Ascending aorta (tissue), 2 donors: ENCODE measurements at regions not wholly inside any gene's neighbourhood (a gene's known extent, or its start where the extent isn't known, plus 50 kb on each side); places are given as distances from the start of the nearest gene placed in this dataset.

Experiments
- DNase-seq, 2 donors: peaks; one replicate each; pipeline ENCODE4 v3.0.0-alpha.2; 2019; ENCODE audit warnings: low spot score in 2 of 2
- H3K27ac ChIP-seq, 2 donors: fragments of 200-600 bp; sonication (generic); one replicate each; pipeline ENCODE4 v1.5.1; 2016 to 2017; ENCODE audit warnings: mild to moderate bottlenecking in 1 of 2
- H3K27me3 ChIP-seq: fragments of 200-600 bp; sonication (generic); one replicate; pipeline ENCODE4 v1.5.1; 2017
- H3K36me3 ChIP-seq, 2 donors: fragments of 200-600 bp; sonication (generic); one replicate each; pipeline ENCODE4 v1.5.1; 2016
- H3K4me1 ChIP-seq, 2 donors: fragments of 200-600 bp; sonication (generic); one replicate each; pipeline ENCODE4 v1.5.1; 2016 to 2017; ENCODE audit warnings: mild to moderate bottlenecking in 1 of 2
- H3K4me3 ChIP-seq, 2 donors: fragments of 200-600 bp; sonication (generic); one replicate each; pipeline ENCODE4 v1.5.1; 2016 to 2017; ENCODE audit warnings: mild to moderate bottlenecking in 1 of 2
- H3K9me3 ChIP-seq, 2 donors: fragments of 200-600 bp; sonication (generic); one replicate each; pipeline ENCODE4 v1.5.1; 2016
- intact Hi-C: fragments of 100-400 bp; cut with DNase I; formaldehyde crosslinking; loops from one replicate; pipeline ENCODE4 v1.15.1; 2023
- TF ChIP-seq, protein P1 (sequence below), 3 experiments: fragments of 200-600 bp in 2 of 3; fragments of 450-650 bp in 1 of 3; sonication (generic) in 2 of 3; IDR thresholded peaks; one replicate each; pipeline ENCODE4 v1.5.1; 2016 to 2019; ENCODE audit warnings: antibody characterized with exemption in 3 of 3, mild to moderate bottlenecking in 1 of 3, moderate library complexity in 1 of 3

DNA sequence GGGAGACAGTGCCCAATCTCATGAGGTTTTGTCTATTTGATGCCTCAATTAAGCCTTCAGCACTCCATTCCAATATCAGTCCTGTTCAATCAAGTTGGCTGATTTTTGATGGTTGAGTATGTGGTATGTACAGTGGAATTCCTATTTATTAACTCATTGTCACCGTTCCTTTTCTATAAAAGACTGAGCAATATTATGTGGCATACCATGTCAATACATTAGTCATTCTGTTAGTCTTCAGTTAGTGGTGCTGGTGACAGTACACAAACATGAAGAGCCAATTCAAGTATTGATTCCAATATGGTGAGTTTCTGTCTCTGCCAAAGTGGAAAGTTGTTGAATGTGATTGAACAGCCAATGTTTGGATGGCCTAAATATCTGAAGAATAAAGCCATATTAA is 1343.9 kb downstream of the SUCLG1 start:
- no peak for DNase-seq
- no peaks in the 10 kb centered on the region for H3K9me3 ChIP-seq
- no peak overlapping the region for H3K4me3 ChIP-seq
- TF ChIP-seq, protein P1, sequence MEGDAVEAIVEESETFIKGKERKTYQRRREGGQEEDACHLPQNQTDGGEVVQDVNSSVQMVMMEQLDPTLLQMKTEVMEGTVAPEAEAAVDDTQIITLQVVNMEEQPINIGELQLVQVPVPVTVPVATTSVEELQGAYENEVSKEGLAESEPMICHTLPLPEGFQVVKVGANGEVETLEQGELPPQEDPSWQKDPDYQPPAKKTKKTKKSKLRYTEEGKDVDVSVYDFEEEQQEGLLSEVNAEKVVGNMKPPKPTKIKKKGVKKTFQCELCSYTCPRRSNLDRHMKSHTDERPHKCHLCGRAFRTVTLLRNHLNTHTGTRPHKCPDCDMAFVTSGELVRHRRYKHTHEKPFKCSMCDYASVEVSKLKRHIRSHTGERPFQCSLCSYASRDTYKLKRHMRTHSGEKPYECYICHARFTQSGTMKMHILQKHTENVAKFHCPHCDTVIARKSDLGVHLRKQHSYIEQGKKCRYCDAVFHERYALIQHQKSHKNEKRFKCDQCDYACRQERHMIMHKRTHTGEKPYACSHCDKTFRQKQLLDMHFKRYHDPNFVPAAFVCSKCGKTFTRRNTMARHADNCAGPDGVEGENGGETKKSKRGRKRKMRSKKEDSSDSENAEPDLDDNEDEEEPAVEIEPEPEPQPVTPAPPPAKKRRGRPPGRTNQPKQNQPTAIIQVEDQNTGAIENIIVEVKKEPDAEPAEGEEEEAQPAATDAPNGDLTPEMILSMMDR (IDR thresholded peaks at IDR 0.05), result no peak
- no peaks in the 10 kb centered on the region for H3K36me3 ChIP-seq
- H3K27ac ChIP-seq, result no peak overlapping the region
- H3K27me3 ChIP-seq, result no peaks in the 10 kb centered on the region
- intact Hi-C loops, result no loop called here
- no peaks in the 10 kb centered on the region for H3K4me1 ChIP-seq

DNA sequence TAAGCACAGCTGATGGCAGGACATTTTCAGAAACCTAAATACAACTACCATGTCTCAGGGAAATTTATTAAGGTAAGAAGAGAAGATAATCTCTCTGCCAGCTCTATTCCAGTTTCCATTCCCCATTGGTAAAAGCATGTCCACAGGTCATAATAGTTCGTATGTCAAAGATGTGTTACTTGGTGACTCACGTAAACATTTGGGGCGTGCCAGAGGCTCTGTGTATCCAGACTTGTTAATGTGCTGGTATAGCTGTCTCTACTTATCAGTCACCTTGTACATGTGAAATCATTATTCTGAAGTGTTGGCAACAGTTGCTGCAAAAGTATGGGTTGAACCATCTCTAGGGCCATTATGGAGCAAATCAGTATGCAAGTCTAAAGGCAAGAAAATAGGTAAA is 1345.1 kb downstream of the SUCLG1 start:
- TF ChIP-seq, protein P1 (IDR thresholded peaks at IDR 0.05), result no peak
- intact Hi-C loops, result no loop called here
- Histone ChIP-seq H3K36me3 (no peaks in the 10 kb centered on the region), H3K9me3 (no peaks in the 10 kb centered on the region), H3K27me3 (no peaks in the 10 kb centered on the region), H3K4me1 (no peaks in the 10 kb centered on the region), H3K27ac (no peak overlapping the region), H3K4me3 (no peak overlapping the region)
- no peak for DNase-seq

DNA sequence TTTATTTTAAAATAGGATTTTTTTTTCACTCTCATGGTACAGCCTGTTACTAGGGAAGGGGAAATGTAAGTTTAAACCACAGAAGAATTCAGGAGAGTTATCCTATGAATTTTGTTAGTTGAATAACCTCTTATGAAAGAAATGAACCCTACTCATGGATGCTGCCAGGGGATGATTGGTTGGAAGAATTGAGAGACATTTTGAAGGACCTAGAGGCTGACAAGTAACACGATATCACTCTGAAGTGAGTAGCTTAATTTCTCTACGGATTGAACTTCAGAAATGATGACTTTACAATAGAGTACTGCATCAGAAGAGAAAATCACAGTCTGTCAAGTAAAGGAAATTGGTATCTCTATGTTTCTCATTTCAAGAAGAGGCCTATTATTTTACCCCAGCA is 1346.2 kb downstream of the SUCLG1 start:
- no peaks in the 10 kb centered on the region for H3K27me3 ChIP-seq
- DNase-seq, result no peak
- TF ChIP-seq, protein P1 (IDR thresholded peaks at IDR 0.05), result no peak

DNA sequence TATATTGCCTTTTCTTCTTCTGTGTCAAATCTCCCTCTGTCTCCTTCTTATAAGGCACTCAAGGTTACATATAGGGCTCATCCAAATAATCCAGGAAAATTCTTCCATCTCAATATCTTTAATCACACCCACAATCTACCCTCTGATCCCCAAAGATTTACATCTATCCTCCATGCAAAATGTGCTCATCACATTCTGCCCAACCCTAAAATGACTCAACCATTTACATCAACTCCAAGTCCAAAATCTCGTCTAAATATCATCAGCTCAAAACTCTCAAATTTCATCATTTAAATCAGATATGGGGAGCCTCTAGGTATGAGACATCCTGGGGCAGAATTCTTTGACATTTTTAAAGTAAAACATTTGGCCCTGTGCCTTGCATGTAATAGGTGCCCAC is 1349.8 kb downstream of the SUCLG1 start:
- Histone ChIP-seq H3K9me3 (no peaks in the 10 kb centered on the region), H3K27ac (no peak overlapping the region), H3K4me1 (no peaks in the 10 kb centered on the region), H3K36me3 (no peaks in the 10 kb centered on the region), H3K27me3 (no peaks in the 10 kb centered on the region), H3K4me3 (no peak overlapping the region)
- TF ChIP-seq, protein P1 (IDR thresholded peaks at IDR 0.05), result no peak
- intact Hi-C loops, result no loop called here
- DNase-seq, result no peak

More for the DNA sequence above, 1346.2 kb downstream of the SUCLG1 start:
- no peaks in the 10 kb centered on the region for H3K4me1 ChIP-seq
- H3K9me3 ChIP-seq, result no peaks in the 10 kb centered on the region
- no peaks in the 10 kb centered on the region for H3K36me3 ChIP-seq
- H3K27ac ChIP-seq, result no peak overlapping the region
- intact Hi-C loops, result no loop called here
- H3K4me3 ChIP-seq, result no peak overlapping the region

DNA sequence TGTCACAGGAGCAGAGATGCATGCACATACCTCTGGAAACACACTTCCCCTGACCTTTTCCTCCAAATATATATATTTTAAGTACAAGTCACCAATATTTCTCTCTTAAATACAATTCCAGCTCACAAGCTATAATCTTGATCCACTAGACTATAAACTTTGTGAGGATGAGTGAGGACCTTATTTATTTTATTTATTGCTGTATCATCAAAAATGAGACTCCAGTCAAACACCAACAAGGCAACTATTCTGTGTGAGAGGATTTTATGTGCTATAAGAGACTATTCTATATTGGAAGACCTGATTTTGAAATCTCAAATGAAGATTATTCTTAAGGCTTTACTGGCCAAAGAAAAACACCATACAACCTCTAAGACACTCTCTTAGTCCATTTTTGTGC is 1352.2 kb downstream of the SUCLG1 start:
- Histone ChIP-seq H3K9me3 (peaks cover 0 to 3% of the 10 kb centered on the region in 2 donors), H3K4me1 (no peaks in the 10 kb centered on the region), H3K4me3 (no peak overlapping the region), H3K36me3 (no peaks in the 10 kb centered on the region), H3K27me3 (no peaks in the 10 kb centered on the region), H3K27ac (no peak overlapping the region)
- TF ChIP-seq, protein P1 (IDR thresholded peaks at IDR 0.05), result no peak
- no peak for DNase-seq
- intact Hi-C loops, result no loop called here

DNA sequence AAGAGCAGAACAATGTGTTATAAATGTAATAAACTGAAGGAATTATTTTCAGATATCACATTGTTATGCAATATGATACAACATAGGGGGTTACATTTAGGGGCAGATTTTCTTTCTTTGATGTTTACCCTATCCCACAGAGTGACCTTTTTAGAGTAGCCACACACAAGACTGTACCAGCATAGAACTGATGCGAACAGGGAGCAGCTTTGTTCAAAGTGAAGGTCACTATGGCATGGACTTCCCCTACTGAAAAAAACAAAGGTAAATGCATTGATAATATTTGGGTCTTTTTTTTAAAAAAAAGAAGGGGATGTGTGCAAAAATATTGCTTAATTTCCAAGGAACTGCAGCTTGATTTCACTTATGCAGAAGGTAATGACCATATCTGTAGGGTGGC is 1354.9 kb downstream of the SUCLG1 start:
- Histone ChIP-seq H3K9me3 (peaks cover 0 to 3% of the 10 kb centered on the region in 2 donors), H3K27ac (no peak overlapping the region), H3K4me1 (no peaks in the 10 kb centered on the region), H3K36me3 (no peaks in the 10 kb centered on the region), H3K4me3 (no peak overlapping the region), H3K27me3 (no peaks in the 10 kb centered on the region)
- no peak for DNase-seq
- TF ChIP-seq, protein P1 (IDR thresholded peaks at IDR 0.05), result no peak
- intact Hi-C loops, result no loop called here
